ENCODE measurements at regions not wholly inside any gene's neighbourhood (a gene's known extent, or its start where the extent isn't known, plus 50 kb on each side); places are given as distances from the start of the nearest gene placed in this dataset.

DNA sequence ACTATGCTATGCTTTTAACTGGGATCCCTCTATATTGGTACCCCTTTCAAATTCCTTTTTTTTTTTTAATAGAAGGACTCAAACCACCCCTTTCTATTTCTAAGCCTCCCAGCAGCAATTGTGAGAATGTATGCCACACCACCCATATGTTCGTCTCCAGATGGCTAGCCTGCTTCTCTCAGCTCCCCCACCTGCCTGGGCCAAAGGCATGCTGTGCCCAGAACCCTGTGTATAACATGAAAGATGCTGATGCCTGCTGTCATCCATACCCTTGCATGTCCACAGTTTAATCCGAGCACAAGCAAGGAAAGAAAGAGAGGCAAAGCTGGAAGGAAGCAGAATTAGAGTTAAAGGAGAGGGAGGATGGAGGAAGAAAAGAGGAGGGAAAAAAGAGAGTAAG is 159.5 kb upstream of the CNTN6 start:
- POLR2A ChIA-PET, result no interaction called here
- CTCF ChIA-PET, result interaction anchor here (0.6 kb wide), 1 partner anchor 9 kb away, joined by 3 read pairs; no protein-coding TSS in a partner anchor
- ATAC-seq (no peak), DNase-seq (ENCODE audit: low read depth in 1 of 2, low spot score in 1 of 2) (no peak), FAIRE-seq (no peak)
- 0% methylated on average over 2 of the region's 2 CpGs for WGBS (ENCODE audit: missing lambda C conversion rate)
- Histone ChIP-seq H3K9me3 (no peaks in the 10 kb centered on the region), H3K27ac (no peak overlapping the region), H3K4me1 (no peaks in the 10 kb centered on the region), H3K4me2 (no peak overlapping the region), H3K4me3 (no peak overlapping the region)
- TF ChIP-seq EHF (CRISPR knock-in tag; IDR thresholded peaks at IDR 0.05) (no peak), ATOH8 (CRISPR knock-in tag; IDR thresholded peaks at IDR 0.05; ENCODE audit: low read depth) (no peak), ESRRA (IDR thresholded peaks at IDR 0.05; ENCODE audit: borderline replicate concordance, low read length) (no peak), POLR2A (IDR thresholded peaks at IDR 0.05; ENCODE audit: low read length) (no peak), HOXA7 (CRISPR knock-in tag; IDR thresholded peaks at IDR 0.05) (no peak)
- TF ChIP-seq, protein P1, sequence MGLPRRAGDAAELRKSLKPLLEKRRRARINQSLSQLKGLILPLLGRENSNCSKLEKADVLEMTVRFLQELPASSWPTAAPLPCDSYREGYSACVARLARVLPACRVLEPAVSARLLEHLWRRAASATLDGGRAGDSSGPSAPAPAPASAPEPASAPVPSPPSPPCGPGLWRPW (IDR thresholded peaks at IDR 0.05), result no peak

GRCh38 chr3:944786-945185 is 148.0 kb upstream of the CNTN6 start:
- Histone ChIP-seq H3K4me1 (no peaks in the 10 kb centered on the region), H3K27ac (no peak overlapping the region), H3K9me3 (no peaks in the 10 kb centered on the region), H3K4me3 (no peak overlapping the region), H3K4me2 (no peak overlapping the region)
- ChIA-PET CTCF (no interaction called here), POLR2A (no interaction called here)
- DNase-seq (ENCODE audit: low read depth in 1 of 2, low spot score in 1 of 2), result no peak
- 2% methylated on average over 1 of the region's 1 CpG for WGBS (ENCODE audit: missing lambda C conversion rate)
- no peak for ATAC-seq
- FAIRE-seq, result no peak
- TF ChIP-seq SMC3 (IDR thresholded peaks at IDR 0.05), result no peak
- TF ChIP-seq, protein P2, sequence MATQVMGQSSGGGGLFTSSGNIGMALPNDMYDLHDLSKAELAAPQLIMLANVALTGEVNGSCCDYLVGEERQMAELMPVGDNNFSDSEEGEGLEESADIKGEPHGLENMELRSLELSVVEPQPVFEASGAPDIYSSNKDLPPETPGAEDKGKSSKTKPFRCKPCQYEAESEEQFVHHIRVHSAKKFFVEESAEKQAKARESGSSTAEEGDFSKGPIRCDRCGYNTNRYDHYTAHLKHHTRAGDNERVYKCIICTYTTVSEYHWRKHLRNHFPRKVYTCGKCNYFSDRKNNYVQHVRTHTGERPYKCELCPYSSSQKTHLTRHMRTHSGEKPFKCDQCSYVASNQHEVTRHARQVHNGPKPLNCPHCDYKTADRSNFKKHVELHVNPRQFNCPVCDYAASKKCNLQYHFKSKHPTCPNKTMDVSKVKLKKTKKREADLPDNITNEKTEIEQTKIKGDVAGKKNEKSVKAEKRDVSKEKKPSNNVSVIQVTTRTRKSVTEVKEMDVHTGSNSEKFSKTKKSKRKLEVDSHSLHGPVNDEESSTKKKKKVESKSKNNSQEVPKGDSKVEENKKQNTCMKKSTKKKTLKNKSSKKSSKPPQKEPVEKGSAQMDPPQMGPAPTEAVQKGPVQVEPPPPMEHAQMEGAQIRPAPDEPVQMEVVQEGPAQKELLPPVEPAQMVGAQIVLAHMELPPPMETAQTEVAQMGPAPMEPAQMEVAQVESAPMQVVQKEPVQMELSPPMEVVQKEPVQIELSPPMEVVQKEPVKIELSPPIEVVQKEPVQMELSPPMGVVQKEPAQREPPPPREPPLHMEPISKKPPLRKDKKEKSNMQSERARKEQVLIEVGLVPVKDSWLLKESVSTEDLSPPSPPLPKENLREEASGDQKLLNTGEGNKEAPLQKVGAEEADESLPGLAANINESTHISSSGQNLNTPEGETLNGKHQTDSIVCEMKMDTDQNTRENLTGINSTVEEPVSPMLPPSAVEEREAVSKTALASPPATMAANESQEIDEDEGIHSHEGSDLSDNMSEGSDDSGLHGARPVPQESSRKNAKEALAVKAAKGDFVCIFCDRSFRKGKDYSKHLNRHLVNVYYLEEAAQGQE (IDR thresholded peaks at IDR 0.05), result no peak
- TF ChIP-seq, protein P3, sequence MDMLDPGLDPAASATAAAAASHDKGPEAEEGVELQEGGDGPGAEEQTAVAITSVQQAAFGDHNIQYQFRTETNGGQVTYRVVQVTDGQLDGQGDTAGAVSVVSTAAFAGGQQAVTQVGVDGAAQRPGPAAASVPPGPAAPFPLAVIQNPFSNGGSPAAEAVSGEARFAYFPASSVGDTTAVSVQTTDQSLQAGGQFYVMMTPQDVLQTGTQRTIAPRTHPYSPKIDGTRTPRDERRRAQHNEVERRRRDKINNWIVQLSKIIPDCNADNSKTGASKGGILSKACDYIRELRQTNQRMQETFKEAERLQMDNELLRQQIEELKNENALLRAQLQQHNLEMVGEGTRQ (IDR thresholded peaks at IDR 0.05), result no peak
- TF ChIP-seq FOSL2 (IDR thresholded peaks at IDR 0.05), result no peak
- no peak for TF ChIP-seq FOSL2 (CRISPR knock-in tag; IDR thresholded peaks at IDR 0.05)
- no peak for TF ChIP-seq NFE2L2 (conservative IDR thresholded peaks at IDR 0.05; ENCODE audit: low read length)
- TF ChIP-seq TFCP2L1 (CRISPR knock-in tag; IDR thresholded peaks at IDR 0.05), result no peak
- no peak for TF ChIP-seq SREBF2 (IDR thresholded peaks at IDR 0.05)
- no peak for TF ChIP-seq CBX2 (IDR thresholded peaks at IDR 0.05; ENCODE audit: borderline replicate concordance, low read depth)
- TF ChIP-seq GATA3 (IDR thresholded peaks at IDR 0.05; ENCODE audit: borderline replicate concordance), result no peak
- TF ChIP-seq MAZ (IDR thresholded peaks at IDR 0.05; ENCODE audit: borderline replicate concordance, low read depth, low read length), result no peak
- no peak for TF ChIP-seq KDM1A (IDR thresholded peaks at IDR 0.05; ENCODE audit: low read depth)
- no peak for TF ChIP-seq BHLHE40 (IDR thresholded peaks at IDR 0.05; ENCODE audit: low read depth, low read length)
- no peak for TF ChIP-seq ESRRA (IDR thresholded peaks at IDR 0.05; ENCODE audit: borderline replicate concordance, low read length)
- TF ChIP-seq RCOR1 (IDR thresholded peaks at IDR 0.05; ENCODE audit: low read depth, low read length), result no peak

- ATAC-seq, result no peak
- POLR2A ChIA-PET, result no interaction called here
- Histone ChIP-seq H3K9me3 (no peaks in the 10 kb centered on the region), H3K4me1 (no peaks in the 10 kb centered on the region), H3K4me3 (no peak overlapping the region), H3K27ac (no peak overlapping the region), H3K4me2 (no peak overlapping the region)
- TF ChIP-seq, protein P4, sequence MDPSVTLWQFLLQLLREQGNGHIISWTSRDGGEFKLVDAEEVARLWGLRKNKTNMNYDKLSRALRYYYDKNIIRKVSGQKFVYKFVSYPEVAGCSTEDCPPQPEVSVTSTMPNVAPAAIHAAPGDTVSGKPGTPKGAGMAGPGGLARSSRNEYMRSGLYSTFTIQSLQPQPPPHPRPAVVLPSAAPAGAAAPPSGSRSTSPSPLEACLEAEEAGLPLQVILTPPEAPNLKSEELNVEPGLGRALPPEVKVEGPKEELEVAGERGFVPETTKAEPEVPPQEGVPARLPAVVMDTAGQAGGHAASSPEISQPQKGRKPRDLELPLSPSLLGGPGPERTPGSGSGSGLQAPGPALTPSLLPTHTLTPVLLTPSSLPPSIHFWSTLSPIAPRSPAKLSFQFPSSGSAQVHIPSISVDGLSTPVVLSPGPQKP (IDR thresholded peaks at IDR 0.05; ENCODE audit: low read depth, low read length), result no peak
- TF ChIP-seq NR3C1 (IDR thresholded peaks at IDR 0.05) (no peak), EHF (CRISPR knock-in tag; IDR thresholded peaks at IDR 0.05) (no peak), ESRRA (IDR thresholded peaks at IDR 0.05; ENCODE audit: borderline replicate concordance, low read length) (no peak), PHF8 (IDR thresholded peaks at IDR 0.05; ENCODE audit: borderline replicate concordance, low read depth) (no peak), SREBF2 (IDR thresholded peaks at IDR 0.05) (no peak)
- TF ChIP-seq, protein P3 (IDR thresholded peaks at IDR 0.05), result no peak
- 2% methylated on average over 2 of the region's 2 CpGs for WGBS (ENCODE audit: missing lambda C conversion rate)
- CTCF ChIA-PET, result no interaction called here
- no peak for DNase-seq (ENCODE audit: low read depth in 1 of 2, low spot score in 1 of 2)
- no peak for FAIRE-seq
These were observed 147.1 kb upstream of the CNTN6 start for GRCh38 chr3:945738-946137.
